ENCODE measurements at regions not wholly inside any gene's neighbourhood (a gene's known extent, or its start where the extent isn't known, plus 50 kb on each side); places are given as distances from the start of the nearest gene placed in this dataset.

DNA sequence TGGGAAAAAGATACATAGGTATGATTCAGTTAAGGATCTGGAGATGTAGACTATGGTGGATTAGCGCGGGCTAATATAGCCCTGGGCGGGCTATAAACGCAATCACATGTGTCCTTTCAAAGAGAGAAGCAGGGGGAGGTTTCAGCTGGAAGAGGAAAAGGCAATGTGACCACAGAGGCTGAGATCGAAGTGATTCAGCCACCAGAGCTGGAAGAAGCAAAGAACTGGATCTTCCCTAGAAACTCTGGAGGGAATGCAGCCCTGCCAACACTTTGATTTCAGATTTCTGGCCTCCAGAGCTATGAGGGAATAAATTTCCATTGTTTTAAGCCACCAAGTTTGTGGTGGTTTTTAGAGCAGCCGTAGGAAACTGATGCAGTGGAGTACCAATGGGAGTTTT, 81.5 kb upstream of the NHSL1 start:
- DNase-seq: no peak

DNA sequence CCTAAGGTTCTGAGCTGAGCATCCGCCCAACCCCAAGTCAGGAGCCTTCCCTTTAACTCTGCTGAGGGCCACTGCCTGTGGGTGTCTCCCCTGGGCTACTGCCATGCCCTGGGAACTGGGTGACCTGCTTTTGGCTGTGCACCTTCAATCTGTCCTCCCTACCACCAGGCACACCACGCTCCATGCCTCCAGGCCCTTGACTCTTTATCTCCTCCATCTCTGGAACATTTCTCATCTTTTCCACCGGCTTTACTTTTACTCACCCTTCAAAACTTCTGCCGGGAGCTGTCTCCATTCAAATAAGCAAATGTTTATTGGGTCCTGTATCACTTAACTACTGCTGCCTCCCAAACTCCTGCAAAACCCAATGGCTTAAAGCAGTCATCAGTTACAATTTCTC, 83.3 kb upstream of the NHSL1 start:
- no peak for DNase-seq

DNA sequence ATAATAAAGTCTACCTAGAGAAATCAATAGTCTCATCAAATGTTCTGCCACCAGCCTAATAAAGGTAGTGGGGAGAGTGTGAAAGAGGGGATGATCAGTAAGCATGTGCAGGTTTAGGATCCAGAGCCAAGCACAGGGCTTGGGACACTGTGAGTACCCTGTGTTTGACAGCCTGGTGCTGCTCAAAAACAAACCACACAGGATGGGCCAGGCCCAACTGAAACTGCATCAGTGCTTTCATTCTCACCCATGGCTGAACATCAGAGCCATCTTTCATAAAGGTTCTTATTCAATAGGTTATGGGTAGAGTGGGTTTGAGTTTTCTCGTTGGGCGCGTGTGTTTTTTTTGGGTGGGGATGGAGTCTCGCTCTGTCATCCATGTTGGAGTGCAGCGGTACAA, 87.3 kb upstream of the NHSL1 start:
- DNase-seq: no peak

DNA sequence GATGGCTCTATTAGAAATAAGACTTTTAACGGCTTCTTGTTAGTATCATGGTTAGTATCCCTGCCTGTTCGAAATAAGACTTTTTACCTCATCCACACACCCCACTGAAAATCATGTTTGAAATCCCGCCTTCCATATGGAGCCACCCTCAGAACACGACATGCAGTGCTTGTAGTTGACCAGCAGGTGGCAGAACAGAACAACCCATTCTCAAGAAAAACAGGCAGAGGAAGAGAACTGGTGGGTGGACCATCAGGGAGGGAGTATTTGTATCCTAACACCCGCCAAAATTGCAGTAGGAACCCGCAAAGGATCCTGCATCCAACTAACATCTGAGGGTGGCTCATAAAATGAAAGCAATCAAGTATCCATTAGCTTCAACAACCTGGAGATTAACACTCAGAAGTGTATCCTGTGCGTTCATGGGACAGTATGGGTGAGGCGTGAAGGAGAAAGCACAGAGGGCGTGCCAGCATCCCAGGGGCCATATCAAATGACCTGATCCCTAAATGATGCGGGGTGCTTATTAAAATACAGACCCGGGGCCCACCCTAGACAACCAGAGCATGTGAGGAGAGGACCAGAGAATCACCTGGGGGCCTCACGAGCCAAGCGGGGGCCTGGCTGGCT, 89.6 kb upstream of the NHSL1 start:
- DNase-seq: peak; percentile 87

DNA sequence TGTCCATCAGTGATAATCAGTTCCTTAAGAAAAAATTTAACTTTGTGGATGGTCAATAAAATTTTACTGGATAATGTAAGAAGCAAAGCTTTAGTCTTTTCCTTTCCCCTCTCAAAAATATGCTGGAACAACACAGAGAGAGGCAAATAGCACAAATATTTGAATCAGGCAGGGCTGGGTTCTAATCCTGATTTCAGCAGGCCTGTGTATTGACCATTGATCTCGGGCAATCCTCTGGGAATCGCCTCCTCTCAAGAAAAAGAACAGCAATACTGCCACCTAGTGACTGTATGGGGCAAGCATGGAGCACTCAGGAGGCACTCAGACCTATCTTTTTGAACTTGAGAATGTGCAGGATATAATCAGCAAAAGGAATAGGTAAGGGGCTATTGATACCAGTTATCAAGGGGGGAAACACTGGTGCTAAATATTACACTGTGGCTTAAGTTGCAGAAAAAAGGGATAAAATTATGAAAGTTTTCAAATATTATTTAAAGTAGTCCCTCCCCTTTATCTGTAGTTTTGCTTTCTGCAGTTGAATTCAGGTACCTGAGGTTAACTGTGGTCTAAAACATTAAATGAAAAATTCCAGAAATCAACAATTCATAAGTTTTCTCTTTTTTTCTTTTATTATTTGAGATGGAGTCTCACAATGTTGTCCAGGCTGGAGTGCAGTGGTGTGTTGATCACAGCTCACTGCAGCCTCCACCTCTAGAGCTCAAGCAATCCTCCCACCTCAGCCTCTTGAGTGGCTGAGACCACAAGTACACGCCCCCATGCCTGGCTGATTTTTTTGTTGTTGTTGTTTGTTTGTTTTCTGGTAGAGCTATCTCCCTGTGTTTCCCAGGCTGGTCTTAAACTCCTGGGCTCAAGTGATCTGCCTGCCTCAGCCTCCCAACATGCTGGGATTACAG, 91.8 kb upstream of the NHSL1 start:
- peak; percentile 79 for DNase-seq

DNA sequence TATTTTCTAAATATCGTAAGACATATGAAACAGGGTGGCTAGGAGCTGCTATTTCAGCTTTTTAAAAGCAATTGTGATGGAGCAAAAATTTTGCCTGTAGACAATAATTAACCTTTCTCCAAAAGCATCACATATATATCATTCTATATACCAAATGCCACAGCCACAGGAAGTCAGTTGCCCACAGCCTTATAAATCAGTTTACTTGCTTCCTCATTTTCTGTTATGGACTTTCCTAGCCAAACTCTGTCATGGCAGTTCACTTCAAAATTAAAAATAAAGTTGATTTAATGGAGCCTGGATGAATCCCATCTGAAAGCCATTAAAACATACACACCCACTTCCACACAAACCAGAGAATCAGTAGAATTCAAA, 93.4 kb upstream of the NHSL1 start:
- DNase-seq: peak; percentile 52

DNA sequence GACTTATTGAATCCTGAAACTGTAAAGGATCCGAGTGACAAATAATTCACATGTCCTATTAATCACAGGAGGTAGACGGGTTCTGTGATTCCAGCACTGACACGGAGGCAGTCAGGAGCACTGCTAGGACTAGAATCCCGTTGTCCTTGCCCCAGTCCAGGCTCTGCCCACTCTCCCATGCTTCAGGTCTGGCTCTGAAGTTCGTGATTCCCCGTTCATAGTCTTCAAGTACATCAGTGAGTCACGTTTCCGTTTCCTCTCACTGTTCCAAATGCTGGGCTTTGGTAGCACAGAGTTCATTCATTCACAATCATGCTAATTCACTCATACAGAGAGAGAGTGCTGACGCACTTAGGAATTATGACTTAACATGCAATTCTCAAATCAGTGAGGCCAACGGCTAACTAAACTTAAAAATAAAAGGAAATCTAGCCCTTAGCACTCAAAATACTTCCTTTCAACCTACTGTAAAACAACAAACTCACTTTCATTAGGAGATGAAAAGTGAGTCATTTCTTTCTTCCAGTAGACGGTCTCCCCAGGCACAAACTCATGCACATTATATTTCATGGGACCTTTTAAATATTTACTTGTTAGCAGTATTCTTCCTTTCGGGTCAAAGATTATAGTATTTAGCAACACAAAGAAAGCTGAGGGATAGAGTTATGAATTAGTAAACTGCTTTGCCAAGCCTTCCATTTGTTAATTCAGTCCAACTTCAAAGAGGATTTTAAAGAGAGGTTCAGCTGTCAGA, 94.0 kb upstream of the NHSL1 start:
- DNase-seq: peak; percentile 33

DNA sequence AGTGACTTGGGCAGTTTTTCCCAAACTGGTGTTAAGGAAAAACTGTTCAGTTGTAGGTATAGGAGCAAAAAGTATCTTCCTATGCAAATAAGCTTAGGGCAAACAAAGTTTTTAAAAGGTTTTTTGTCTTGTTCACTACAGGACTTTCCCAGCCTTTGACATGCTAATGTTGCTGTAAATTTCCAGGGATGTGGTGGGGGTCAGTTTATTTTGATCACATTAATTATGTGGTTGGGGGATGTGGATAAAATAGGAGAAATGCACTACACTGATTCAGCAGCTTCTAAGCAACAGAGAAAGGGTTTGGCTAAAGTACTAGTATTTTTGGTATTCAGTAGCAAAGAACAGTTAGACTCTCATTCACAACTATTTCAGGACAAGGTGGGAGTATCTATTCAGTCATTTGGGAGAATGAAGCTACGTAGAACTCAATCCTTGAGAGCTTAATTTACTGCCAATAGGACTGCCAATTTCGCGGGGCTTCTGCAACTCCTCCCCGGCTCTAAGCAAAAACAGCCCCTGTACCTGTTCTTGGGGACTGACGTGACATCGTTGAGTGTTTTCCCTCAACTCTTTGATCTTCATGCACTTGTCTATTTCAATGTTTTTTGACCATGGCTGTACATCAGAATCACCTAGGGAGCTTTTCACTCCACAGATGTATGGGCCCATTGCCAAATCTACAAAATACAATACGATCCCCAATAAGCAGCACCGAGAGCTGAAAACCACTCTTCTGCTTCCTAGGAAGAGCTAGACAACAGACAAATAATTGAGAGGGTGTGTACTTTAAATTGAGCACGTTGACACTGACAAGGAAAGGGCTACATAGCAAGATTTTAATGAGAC, 94.8 kb upstream of the NHSL1 start:
- no peak for DNase-seq

DNA sequence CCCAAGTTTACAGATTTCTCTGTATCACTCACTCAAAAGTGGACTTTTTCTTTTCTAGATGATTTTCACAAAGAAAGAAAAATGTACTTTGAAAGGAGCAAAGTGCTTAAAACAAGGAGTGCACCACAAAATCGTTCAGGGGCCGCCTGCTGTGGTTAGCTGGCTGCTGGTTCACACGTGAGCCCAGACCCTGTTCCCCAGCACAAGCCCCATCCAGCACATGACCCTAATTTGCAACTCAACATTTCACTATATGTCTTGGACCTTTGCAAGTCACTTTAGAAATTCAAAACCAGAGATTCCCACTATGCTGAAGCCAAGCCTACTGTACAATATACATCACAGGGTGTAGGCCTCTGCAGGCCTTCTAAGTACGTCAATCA, 95.5 kb upstream of the NHSL1 start:
- DNase-seq: no peak

DNA sequence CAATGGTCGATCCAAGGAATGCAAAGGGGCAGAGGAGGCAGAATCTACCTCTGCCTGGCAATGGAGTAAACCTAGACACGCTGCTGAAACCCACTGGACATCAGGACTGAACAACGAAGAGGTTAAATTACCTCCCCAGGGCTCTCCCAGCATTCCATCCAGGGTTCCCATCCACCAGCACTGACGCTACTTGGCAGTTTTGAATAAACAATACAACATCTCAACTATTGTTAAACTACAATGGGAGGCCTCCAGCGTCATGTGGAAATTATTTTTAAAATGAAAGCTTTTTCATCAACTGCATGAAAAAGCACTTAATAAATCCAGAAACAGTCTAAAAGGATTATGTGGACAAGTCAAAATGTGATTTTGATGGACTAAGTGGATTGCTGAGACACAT, 96.8 kb upstream of the NHSL1 start:
- DNase-seq: no peak

DNA sequence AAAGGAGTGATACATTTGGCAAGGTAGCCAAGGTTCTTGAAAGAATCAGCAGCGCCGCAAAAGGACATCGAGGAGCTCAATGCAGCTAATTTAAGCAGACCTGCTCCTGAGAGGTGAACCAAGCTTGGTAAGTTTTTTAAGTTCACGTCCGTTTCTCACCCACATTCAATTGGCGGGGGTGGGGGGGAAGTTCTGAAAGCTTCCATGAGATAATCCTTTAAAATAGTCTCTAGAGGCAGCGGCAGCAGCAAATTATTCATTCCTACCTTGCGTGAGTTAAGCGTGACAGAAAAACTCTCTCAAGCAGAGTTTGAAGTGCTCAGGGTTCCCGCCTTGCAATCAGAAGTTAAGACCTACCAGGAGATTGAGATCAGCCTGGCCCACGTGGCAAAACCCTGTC, 97.3 kb upstream of the NHSL1 start:
- DNase-seq: no peak

DNA sequence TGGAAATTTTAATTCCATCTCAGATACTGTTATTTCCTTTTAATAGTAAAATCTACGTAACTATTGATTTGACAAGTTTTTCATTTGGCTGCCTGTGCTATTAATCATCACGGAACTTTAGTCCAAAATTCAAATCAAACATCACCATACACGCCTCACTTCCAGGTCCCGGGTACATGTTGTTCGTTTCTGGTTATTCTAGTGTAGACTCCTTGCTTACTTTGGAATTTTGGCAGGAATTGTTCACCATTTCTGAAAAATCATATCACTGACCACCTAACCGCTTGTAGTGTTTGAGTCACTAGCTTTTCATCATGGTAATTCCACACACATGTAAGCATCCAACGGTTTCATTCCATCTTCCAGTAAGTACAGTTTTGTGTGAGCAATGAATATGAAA, 98.0 kb upstream of the NHSL1 start:
- DNase-seq: no peak

DNA sequence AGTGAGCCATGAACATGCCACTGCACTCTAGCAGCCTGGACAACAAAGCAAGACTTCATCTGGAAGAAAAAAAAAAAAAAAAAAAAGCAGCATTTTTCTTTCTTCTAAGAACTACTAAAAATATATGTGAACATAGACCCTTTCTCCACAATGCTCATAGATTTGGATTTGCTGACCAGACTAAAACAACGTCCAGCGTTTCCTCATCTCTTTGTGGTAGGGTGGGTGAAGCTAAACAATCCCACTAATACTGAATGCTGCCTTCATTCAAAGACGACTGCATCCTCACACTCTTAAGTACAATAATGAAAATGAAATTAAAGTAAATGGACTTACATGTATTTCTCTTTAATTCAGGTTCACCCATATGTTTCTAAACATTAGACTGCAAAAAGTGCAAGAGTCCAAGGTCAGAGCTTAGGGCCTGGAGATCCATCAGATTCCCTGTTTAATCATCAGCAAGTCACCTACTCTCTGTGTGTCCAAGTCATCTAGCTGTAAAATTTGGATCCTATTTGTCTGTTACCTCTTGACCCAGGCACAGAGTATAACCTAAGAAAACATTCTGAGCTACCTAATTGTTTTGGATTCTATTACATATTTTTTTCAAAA, 99.4 kb upstream of the NHSL1 start:
- no peak for DNase-seq

DNA sequence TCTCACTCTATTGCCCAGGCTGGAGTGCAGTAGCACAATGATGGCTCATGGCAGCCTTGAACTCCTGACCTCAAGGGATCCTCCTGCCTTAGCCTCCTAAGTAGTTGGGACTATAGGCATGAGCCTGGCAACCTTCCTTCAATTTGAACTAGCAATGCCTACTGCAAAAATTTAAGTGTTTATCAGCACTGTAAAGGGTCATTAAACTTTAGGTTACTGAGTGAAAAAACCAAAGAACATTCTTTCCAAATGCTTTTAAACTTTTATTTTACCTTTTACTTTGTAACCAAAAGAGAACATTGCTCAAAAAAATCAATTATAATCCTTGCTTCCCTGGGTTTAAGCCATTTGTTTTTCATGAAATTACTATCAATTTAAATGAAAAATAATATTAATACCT, 101.0 kb upstream of the NHSL1 start:
- no peak for DNase-seq

DNA sequence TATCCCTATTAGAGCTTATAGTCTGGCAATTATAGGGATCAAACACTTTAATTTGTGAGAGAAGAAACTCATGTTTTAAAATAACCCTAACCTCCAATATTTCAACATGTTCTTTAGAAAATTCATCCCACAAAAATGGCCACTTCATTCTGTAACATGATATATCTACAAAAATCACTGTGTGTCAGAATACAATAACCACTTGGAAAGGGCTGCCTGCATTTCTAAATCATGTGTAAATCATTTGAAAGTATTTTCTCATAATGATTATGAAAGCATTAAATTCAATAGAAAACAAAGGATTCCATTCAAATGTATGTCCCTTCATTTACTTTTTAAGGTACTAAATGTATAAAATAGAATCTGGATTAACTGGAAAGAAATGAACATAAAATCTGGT, 101.4 kb upstream of the NHSL1 start:
- DNase-seq: no peak

DNA sequence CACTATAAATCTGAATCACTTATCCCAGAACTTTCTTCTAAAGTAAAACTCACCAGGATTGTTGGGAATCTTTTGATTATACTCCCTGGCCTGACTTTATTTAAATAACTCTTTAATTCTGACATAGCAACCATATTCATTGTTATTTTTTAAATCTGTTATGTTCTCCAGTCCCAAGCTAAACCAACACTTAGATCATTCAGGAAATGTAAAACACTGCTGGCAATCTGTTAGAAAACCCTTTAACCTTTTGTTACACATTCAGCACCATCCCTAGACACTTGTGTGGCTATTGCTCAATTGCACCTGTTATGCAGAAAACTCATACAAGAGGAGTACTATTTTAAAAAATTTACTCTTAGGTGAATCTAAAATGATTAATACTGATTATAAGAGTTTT, 101.8 kb upstream of the NHSL1 start:
- no peak for DNase-seq

DNA sequence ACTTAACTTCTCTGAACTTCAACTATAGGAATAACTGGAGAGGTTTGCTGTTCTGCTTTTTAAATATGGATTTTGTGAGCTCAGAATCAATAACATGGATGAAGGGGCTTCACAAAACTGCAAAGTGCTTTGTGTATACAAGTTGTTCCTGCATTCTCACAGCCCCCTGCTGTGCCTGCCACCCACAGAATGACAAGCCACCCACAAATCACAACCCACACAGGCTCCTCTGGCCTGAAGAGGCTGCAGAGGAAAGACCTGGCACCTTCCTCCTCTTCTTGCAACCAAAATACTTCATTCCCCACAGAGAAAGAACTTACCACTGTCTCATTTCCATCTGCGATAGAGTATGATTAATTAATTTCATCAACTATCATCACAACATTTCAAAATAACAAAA, 106.7 kb upstream of the NHSL1 start:
- DNase-seq: no peak

DNA sequence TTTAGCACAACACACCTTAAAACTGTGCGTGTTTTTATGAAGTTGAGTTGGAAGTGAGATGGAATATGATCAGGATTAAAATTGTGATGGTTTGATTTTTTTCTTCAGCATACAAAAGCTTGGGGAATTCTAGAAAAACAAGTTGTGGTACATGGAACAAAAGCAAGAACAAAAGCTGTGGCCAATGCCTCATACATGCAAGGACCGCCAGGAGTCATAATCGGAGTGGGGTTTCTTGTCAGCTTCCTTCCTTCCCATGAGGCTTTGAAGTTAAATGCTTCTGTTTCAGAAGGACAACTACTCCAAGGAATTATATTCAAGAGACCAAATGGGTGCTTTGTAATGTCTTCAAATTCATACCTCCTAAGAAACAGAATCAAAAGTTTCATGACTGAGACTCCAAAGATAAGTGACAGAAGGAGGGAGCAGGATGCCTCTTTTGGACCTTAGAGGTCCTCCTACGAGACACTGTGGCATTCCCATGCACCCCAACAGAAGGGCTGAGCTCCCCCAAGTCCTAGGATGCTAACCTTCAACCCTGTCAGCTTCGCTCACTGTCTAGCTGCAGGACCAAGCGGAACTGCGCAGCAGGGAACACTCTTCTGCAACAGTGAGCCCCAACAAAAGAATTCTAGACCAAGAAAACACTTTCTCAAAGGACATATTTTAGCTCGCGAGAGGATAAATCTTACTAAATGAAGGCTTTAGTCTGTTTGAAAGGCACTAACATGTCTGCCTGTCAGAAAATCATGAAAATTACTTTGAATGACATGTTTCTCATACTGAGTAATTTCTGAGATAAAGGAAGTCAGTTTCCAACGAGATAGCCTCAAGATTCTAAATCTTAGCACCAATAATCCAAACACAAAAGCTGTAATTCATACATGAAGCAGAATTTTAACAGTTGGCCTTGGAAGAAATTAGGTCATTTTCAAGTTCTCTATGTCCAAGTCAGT, 108.5 kb upstream of the NHSL1 start:
- no peak for DNase-seq

DNA sequence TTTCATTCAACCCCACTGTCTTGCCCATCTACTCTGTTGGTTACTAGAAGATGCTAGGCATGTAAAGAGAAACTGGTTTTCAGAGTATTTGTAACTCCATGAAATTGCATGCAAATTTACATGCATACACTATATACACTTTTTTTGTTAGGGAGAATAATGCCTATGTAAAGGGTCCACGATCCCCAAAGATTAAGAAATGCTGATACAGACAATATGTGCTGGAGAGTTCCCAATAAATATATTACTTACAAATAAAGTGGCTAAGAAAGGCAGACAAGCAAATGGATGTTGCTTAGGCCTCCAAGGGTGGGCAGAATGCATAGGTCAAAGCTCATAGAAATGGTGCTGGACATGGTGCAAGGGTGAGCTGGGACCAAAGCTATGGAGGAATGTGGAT, 109.6 kb upstream of the NHSL1 start:
- DNase-seq: no peak

DNA sequence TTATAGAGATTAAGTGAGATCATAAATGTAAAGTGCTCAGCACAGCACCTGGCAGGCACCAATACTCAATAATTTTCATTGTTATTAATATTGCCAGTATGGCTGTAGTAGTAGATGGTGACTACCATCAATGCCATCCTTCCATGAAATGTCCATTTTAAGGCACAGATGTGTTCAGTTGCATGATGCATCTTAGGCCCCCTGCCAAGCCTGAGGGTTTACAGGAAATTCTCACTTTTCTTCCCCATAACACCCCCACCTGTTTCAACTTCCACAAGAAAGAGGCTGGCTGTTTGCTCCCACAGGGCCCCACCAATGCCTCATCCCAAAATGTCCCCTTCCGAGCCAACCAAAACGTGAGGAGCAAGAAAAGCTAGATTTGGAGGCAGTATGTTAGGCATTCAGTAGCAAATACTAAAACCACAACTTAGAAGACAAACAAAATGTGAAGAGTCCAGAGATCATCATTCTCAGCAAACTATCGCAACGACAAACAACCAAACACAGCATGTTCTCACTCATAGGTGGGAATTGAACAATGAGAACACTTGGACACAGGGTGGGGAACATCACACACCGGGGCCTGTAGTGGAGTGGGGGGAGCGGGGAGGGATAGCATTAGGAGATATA, 110.6 kb upstream of the NHSL1 start:
- no peak for DNase-seq

DNA sequence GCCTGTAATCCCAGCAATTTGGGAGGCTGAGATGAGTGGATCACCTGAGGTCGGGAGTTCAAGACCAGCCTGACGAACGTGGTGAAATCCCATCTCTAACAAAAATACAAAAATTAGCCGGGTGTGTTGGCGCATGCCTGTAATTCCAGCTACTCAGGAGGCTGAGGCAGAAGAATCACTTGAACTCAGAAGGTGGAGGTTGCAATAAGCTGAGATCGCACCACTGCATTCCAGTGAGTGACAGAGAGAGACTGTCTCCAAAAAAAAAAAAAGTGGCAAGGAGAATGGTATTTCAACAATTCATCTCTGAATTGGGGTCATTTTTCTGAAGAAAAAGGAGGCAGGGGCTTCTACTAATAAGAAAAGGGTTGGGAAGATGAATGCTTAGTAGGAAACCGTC, 111.5 kb upstream of the NHSL1 start:
- DNase-seq: no peak

All from hematopoietic multipotent progenitor cell treated with erythropoietin and hydrocortisone succinate and interleukin-3 and kit ligand, for 6 days (in vitro differentiated cells).